ENCODE measurements at regions not wholly inside any gene's neighbourhood (a gene's known extent, or its start where the extent isn't known, plus 50 kb on each side); places are given as distances from the start of the nearest gene placed in this dataset.

DNA sequence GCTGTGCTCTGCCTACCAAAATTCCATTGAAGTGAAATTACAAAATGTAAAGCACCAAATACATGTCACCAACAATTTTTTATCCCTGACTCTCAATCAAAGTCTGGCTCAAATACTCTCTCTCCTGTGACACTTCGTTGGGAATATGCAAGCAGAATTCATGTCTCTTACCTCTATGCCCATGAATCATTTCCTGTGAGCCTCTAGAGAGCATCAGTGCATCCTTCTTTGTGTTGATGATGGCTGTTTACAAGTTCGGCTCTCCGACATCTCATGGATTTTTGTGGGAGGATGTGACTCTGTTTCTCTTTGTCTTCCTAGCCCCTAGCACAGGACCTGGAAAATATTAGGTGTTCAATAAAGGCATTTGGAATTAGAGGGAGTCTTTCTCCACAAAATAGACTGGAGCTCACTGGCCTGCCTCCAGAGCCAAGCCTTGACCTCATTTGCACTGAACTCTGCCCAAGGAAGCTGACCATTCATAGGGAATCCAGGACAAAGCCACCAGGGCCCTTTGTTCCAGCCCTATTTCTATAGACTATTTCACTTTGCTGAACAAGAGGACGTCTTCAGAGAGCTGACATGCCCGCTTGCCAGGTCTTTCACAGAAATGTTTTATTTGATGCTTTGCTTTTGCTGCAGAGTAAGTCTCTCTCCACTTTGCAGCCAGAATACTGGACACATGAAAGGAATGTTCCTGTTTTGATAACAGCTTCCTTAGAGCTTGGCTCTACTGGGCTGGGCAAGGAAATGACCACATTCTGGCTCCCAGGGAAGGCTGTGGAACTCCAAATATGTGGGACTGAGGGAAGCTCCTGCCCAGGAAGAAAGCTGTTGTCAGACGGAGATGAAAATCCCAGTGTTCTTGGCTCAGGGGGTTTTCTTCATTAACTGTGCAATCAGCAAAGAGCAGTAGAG is 194.5 kb upstream of the CDYL start:
- TF ChIP-seq, protein P1, sequence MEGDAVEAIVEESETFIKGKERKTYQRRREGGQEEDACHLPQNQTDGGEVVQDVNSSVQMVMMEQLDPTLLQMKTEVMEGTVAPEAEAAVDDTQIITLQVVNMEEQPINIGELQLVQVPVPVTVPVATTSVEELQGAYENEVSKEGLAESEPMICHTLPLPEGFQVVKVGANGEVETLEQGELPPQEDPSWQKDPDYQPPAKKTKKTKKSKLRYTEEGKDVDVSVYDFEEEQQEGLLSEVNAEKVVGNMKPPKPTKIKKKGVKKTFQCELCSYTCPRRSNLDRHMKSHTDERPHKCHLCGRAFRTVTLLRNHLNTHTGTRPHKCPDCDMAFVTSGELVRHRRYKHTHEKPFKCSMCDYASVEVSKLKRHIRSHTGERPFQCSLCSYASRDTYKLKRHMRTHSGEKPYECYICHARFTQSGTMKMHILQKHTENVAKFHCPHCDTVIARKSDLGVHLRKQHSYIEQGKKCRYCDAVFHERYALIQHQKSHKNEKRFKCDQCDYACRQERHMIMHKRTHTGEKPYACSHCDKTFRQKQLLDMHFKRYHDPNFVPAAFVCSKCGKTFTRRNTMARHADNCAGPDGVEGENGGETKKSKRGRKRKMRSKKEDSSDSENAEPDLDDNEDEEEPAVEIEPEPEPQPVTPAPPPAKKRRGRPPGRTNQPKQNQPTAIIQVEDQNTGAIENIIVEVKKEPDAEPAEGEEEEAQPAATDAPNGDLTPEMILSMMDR (IDR thresholded peaks at IDR 0.05; ENCODE audit: low read depth, low read length) = no peak
- TF ChIP-seq POLR2A (IDR thresholded peaks at IDR 0.05; ENCODE audit: extremely low read depth, insufficient read length) = no peak
- no peak for TF ChIP-seq MYC (IDR thresholded peaks at IDR 0.05; ENCODE audit: low read depth, low read length)
- TF ChIP-seq, protein P2, sequence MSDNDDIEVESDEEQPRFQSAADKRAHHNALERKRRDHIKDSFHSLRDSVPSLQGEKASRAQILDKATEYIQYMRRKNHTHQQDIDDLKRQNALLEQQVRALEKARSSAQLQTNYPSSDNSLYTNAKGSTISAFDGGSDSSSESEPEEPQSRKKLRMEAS (IDR thresholded peaks at IDR 0.05; ENCODE audit: low read depth, low read length) = no peak
